ENCODE measurements at regions not wholly inside any gene's neighbourhood (a gene's known extent, or its start where the extent isn't known, plus 50 kb on each side); places are given as distances from the start of the nearest gene placed in this dataset.

- Mint-ChIP-seq H3K27ac (no peak overlapping the region), H3K9me3 (ENCODE audit: low read depth) (peaks cover 15% of the 10 kb centered on the region), H3K4me3 (no peak overlapping the region), H3K27me3 (no peaks in the 10 kb centered on the region), H3K36me3 (no peaks in the 10 kb centered on the region), H3K4me1 (ENCODE audit: low read depth) (no peaks in the 10 kb centered on the region)
Observed at GRCh38 chr16:6149031-6149430, 1051.4 kb upstream of the EEF2KMT start.

- Mint-ChIP-seq H3K27me3 (no peaks in the 10 kb centered on the region), H3K36me3 (no peaks in the 10 kb centered on the region), H3K27ac (no peak overlapping the region), H3K4me3 (no peak overlapping the region), H3K9me3 (ENCODE audit: low read depth) (peaks cover 15% of the 10 kb centered on the region), H3K4me1 (ENCODE audit: low read depth) (no peaks in the 10 kb centered on the region)
Observed at GRCh38 chr16:6148361-6148760, 1050.8 kb upstream of the EEF2KMT start.

- no peak overlapping the region for H3K4me3 Mint-ChIP-seq
- no peak overlapping the region for H3K27ac Mint-ChIP-seq
- H3K9me3 Mint-ChIP-seq (ENCODE audit: low read depth) = peaks cover 15% of the 10 kb centered on the region
- no peaks in the 10 kb centered on the region for H3K4me1 Mint-ChIP-seq (ENCODE audit: low read depth)
- no peaks in the 10 kb centered on the region for H3K27me3 Mint-ChIP-seq
- H3K36me3 Mint-ChIP-seq = no peaks in the 10 kb centered on the region
Observed at GRCh38 chr16:6146874-6147425, 1049.4 kb upstream of the EEF2KMT start.

GRCh38 chr16:6146356-6146755, 1048.8 kb upstream of the EEF2KMT start:
- Mint-ChIP-seq H3K27ac (no peak overlapping the region), H3K27me3 (no peaks in the 10 kb centered on the region), H3K4me3 (no peak overlapping the region), H3K36me3 (no peaks in the 10 kb centered on the region), H3K9me3 (ENCODE audit: low read depth) (peaks cover 12% of the 10 kb centered on the region), H3K4me1 (ENCODE audit: low read depth) (no peaks in the 10 kb centered on the region)

- peaks cover 8% of the 10 kb centered on the region for H3K9me3 Mint-ChIP-seq (ENCODE audit: low read depth)
- H3K4me1 Mint-ChIP-seq (ENCODE audit: low read depth) = no peaks in the 10 kb centered on the region
- peaks cover 1% of the 10 kb centered on the region for H3K27me3 Mint-ChIP-seq
- H3K36me3 Mint-ChIP-seq = no peaks in the 10 kb centered on the region
- H3K4me3 Mint-ChIP-seq = no peak overlapping the region
- H3K27ac Mint-ChIP-seq = no peak overlapping the region
Observed at GRCh38 chr16:6144463-6144862, 1046.9 kb upstream of the EEF2KMT start.

- H3K9me3 Mint-ChIP-seq (ENCODE audit: low read depth) = peaks cover 8% of the 10 kb centered on the region
- H3K4me3 Mint-ChIP-seq = no peak overlapping the region
- no peaks in the 10 kb centered on the region for H3K4me1 Mint-ChIP-seq (ENCODE audit: low read depth)
- H3K27ac Mint-ChIP-seq = no peak overlapping the region
- H3K27me3 Mint-ChIP-seq = peaks cover 1% of the 10 kb centered on the region
- H3K36me3 Mint-ChIP-seq = no peaks in the 10 kb centered on the region
Observed at GRCh38 chr16:6143020-6143419, 1045.4 kb upstream of the EEF2KMT start.

GRCh38 chr16:6133009-6133557, 1035.5 kb upstream of the EEF2KMT start:
- H3K27ac Mint-ChIP-seq = no peak overlapping the region
- no peaks in the 10 kb centered on the region for H3K27me3 Mint-ChIP-seq
- H3K36me3 Mint-ChIP-seq = no peaks in the 10 kb centered on the region
- no peaks in the 10 kb centered on the region for H3K4me1 Mint-ChIP-seq (ENCODE audit: low read depth)
- peaks cover 10% of the 10 kb centered on the region for H3K9me3 Mint-ChIP-seq (ENCODE audit: low read depth)
- no peak overlapping the region for H3K4me3 Mint-ChIP-seq

GRCh38 chr16:6132121-6132520, 1034.5 kb upstream of the EEF2KMT start:
- no peaks in the 10 kb centered on the region for H3K36me3 Mint-ChIP-seq
- no peaks in the 10 kb centered on the region for H3K4me1 Mint-ChIP-seq (ENCODE audit: low read depth)
- H3K4me3 Mint-ChIP-seq = no peak overlapping the region
- no peaks in the 10 kb centered on the region for H3K27me3 Mint-ChIP-seq
- H3K27ac Mint-ChIP-seq = no peak overlapping the region
- H3K9me3 Mint-ChIP-seq (ENCODE audit: low read depth) = peaks cover 10% of the 10 kb centered on the region

GRCh38 chr16:6131526-6132050, 1034.0 kb upstream of the EEF2KMT start:
- Mint-ChIP-seq H3K27ac (no peak overlapping the region), H3K4me3 (no peak overlapping the region), H3K9me3 (ENCODE audit: low read depth) (peaks cover 7% of the 10 kb centered on the region), H3K27me3 (no peaks in the 10 kb centered on the region), H3K4me1 (ENCODE audit: low read depth) (no peaks in the 10 kb centered on the region), H3K36me3 (no peaks in the 10 kb centered on the region)

- Mint-ChIP-seq H3K27ac (no peak overlapping the region), H3K4me1 (ENCODE audit: low read depth) (no peaks in the 10 kb centered on the region), H3K9me3 (ENCODE audit: low read depth) (peaks cover under 1% of the 10 kb centered on the region), H3K36me3 (no peaks in the 10 kb centered on the region), H3K27me3 (peaks cover 2% of the 10 kb centered on the region), H3K4me3 (no peak overlapping the region)
Observed at GRCh38 chr16:6125483-6126259, 1028.1 kb upstream of the EEF2KMT start.

- Mint-ChIP-seq H3K4me1 (ENCODE audit: low read depth) (no peaks in the 10 kb centered on the region), H3K27ac (no peak overlapping the region), H3K4me3 (no peak overlapping the region), H3K36me3 (no peaks in the 10 kb centered on the region), H3K9me3 (ENCODE audit: low read depth) (peaks cover 15% of the 10 kb centered on the region), H3K27me3 (peaks cover 2% of the 10 kb centered on the region)
Observed at GRCh38 chr16:6124136-6124535, 1026.5 kb upstream of the EEF2KMT start.

GRCh38 chr16:6122401-6122800, 1024.8 kb upstream of the EEF2KMT start:
- Mint-ChIP-seq H3K36me3 (no peaks in the 10 kb centered on the region), H3K9me3 (ENCODE audit: low read depth) (peaks cover 20% of the 10 kb centered on the region), H3K4me3 (no peak overlapping the region)

GRCh38 chr16:6114691-6115090, 1017.1 kb upstream of the EEF2KMT start:
- Mint-ChIP-seq H3K27ac (no peak overlapping the region), H3K36me3 (no peaks in the 10 kb centered on the region), H3K4me1 (ENCODE audit: low read depth) (no peaks in the 10 kb centered on the region), H3K27me3 (no peaks in the 10 kb centered on the region), H3K4me3 (no peak overlapping the region), H3K9me3 (ENCODE audit: low read depth) (peaks cover 14% of the 10 kb centered on the region)

More at GRCh38 chr16:6122401-6122800, 1024.8 kb upstream of the EEF2KMT start:
- H3K4me1 Mint-ChIP-seq (ENCODE audit: low read depth) = no peaks in the 10 kb centered on the region
- peaks cover 2% of the 10 kb centered on the region for H3K27me3 Mint-ChIP-seq
- H3K27ac Mint-ChIP-seq = no peak overlapping the region

- Mint-ChIP-seq H3K36me3 (no peaks in the 10 kb centered on the region), H3K4me3 (no peak overlapping the region), H3K9me3 (ENCODE audit: low read depth) (peaks cover 7% of the 10 kb centered on the region), H3K4me1 (ENCODE audit: low read depth) (no peaks in the 10 kb centered on the region), H3K27ac (no peak overlapping the region), H3K27me3 (no peaks in the 10 kb centered on the region)
Observed at GRCh38 chr16:6113749-6114148, 1016.2 kb upstream of the EEF2KMT start.

GRCh38 chr16:6112700-6113099, 1015.1 kb upstream of the EEF2KMT start:
- Mint-ChIP-seq H3K27me3 (no peaks in the 10 kb centered on the region), H3K9me3 (ENCODE audit: low read depth) (peaks cover 5% of the 10 kb centered on the region), H3K4me1 (ENCODE audit: low read depth) (no peaks in the 10 kb centered on the region), H3K36me3 (no peaks in the 10 kb centered on the region), H3K4me3 (no peak overlapping the region), H3K27ac (no peak overlapping the region)
